HG03521 (cell line): ENCODE measurements at regions not wholly inside any gene's neighbourhood (a gene's known extent, or its start where the extent isn't known, plus 50 kb on each side); places are given as distances from the start of the nearest gene placed in this dataset.
"Not testable (repeated sequence)": the region's sequence is repeated elsewhere in the genome, so short reads cannot be mapped to it uniquely, and the experiment has no call there.

Experiments used
- ATAC-seq: cut with Tn5 transposase; IDR thresholded peaks from one replicate; pipeline ENCODE4 v1.9.1; 2021; ENCODE audit warnings: mild to moderate bottlenecking, moderate library complexity; ENCODE audit not compliant: unreplicated experiment

DNA sequence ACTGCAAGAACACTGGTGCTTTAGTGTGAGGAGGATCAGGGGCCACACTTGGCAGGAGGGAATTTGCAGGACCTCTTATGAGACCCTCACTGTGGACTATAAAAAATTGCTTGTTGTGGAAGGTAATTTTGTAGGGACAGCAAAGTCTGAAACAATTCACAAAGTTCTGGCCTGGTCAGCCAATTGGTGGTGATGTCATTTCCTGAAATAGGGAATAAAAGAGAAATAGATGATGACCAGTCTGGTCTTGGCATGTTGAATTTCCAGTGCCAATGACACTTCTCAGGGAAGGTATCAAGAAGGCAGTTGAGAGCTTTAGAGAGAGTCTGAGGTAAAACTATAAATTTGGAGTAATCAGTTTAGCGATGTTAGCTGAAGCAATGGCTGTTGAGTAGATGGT is 129.3 kb upstream of the LMNTD1 start:
- no peak for ATAC-seq

DNA sequence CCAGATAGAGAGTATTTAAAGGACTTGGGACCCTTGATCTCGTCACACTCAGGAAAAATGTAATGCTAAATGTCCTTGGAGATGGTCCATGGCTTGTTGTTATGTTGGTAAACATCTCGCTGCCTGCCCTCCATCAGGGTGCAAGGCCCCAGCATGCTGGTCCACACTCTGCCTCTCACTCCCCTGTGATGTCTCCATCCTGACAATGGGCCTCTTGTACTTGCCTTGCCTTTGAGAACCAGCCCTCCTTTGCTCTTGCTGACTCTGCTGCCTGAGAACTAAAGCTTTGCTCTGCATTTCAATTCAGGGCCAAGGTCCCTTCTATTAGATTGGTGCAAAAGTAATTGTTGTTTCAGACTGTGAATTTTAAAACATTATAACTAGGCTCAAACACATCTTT is 131.0 kb upstream of the LMNTD1 start:
- ATAC-seq, result no peak

DNA sequence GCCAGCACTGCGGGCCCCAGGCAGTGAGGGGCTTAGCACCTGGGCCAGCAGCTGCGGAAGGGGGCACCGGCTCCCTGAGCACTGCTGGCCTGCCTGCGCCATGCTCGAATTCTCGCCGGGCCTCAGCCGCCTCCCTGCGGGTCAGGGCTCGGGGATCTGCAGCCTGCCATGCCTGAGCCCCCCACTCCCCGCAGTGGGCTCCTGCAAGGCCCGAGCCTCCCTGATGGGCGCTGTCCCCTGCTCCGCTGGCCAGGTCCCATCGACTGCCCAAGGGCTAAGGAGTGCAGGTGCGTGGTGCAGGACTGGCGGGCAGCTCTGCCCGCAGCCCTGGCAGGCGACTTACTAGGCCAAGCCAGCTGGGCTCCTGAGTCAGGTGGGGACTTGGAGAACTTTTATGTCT is 133.3 kb upstream of the LMNTD1 start:
- ATAC-seq, result no peak

DNA sequence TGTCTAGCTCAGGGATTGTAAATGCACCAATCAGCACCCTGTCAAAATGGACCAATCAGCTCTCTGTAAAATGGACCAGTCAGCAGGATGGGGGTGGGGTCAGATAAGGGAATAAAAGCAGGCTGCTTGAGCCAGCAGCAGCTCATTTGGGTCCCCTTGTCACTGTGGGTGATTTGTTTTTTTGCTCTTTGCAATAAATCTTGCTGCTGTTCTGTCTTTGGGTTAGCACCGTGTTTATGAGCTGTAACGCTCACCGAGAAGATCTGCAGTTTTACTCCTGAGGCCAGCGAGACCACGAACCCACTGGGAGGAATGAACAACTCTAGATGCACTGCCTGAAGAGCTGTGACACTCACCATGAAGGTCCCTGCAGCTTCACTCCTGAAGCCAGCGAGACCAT is 134.1 kb upstream of the LMNTD1 start:
- no peak for ATAC-seq

DNA sequence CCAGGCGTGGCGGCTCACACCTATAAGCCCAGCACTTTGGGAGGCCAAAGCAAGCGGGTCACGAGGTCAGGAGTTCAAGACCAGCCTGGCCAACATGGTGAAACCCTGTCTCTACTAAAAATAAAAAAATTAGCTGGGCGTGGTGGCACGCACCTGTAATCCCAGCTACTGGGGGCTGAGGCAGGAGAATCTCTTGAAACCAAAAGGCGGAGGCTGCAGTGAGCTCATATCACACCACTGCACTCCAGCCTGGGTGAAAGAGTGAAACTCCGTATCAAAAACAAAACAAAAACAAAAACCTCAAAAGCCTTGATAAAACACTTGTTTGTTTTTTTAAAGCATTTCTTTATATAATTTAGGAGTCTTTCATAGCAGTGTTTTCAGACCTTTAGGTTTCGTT is 135.8 kb upstream of the LMNTD1 start:
- not testable (repeated sequence) for ATAC-seq

DNA sequence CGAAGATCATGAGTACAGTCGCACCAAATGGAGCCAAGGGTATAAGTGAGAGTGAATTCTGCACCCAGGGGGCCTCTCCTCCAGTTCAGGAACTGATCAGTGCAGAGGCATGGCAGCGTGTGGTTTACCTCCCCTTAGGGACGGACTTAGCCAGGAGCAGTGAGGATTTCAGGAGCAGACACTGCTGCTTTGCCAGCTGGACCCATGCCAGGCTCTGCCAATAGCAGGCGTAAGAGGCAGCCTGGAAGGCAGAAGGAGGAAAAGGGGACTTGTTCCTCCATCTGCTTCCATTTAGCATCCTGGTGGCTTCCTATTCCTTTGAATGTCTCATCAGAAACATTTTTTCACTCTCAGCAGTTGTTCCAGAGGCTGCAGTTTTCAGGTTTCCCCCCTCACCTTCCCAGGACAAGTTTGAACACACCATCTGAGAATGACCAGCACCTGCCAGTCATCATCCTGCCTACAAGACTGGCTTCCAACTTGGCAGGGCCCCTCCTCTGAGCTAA is 137.0 kb upstream of the LMNTD1 start:
- no peak for ATAC-seq

DNA sequence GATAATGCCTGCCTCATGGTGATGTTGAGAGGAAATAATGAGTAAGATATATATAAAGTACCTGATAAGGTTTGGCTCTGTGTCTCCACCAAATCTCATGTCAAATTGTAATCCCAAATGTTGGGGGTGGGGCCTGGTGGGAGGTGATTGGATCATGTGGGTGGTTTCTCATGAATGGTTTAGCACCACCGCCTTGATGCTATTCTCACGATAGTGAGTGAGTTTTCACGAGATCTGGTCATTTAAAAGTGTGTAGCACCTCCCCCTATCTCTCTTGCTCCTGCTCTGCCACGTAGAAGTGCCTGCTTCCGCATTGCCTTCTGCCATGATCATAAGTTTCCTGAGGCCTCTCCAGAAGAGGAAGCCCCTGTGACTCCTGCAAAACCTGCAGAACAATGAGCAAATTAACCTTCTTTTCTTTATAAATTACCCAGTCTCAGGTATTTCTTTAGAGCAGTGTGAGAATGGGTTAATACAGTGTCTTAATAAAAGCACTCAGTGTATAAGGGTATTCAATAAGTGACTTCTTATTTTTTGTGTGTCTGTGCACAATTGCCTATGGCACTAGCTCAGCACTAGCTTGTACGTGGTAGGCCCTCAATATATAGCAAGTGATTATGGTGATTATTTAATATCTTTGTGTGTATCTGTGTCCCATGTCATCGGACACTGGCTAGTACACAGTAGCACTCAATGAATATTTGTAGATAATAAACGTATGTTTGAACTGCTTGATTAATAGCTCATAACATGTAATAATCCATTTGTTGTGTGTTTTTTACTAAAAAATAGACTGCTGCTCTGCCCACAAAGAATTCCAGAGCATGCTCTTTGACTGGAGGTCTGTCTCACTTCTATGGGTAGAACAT is 138.1 kb upstream of the LMNTD1 start:
- ATAC-seq, result no peak

DNA sequence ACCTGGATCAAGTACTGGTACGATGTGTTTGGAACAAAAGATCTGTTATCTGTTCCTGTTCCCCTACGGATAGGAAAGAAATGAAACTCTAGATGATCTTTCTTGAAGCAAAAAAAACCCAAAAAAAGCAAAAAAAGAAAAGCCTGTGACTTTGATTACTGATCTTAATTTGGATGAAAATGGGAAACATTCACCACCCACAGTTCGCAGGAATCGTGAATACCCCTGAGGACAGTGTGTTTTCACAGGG is 138.7 kb upstream of the LMNTD1 start:
- no peak for ATAC-seq

DNA sequence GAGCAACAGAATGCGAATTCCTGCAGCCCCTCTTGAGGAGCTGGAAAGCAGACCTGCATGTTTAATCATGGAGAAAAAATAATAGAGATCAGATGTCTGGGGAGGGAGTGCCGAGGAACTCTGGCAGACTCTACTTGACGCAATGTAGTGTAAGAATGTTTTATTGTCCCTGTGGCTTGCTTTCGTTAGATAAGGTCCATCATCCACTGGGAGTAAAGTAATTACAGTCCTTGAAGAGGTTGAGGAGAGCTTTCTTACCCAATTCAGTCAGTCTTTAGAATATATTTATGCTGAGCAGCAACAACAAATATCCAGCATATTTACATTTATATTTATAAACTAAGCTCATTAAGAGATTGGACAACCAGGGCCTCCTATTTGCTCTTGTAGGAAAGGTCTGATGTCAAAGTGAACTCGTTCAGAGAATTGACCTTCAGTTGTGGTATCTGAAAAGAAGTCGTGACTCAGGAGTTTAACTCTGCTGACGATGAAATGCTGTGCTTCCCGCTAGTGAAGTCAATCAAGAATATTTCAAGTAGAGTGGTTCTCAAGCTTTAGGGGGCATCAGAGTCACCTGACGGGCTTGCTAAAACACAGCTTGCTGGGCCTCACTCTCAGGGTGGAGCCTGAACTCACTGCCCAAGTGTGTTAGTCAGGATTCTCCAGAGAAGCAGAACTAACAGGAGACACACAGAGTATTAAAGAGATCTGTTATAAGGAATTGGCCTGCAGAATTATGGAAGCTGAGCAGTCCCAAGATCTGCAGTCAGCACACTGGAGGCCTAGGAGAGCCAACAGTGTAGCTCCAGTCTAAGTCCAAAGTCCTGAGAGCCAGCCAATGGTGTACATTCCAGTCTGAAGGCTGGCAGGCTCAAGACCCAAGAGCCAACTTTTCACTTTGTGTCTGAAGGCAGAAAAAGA is 139.3 kb upstream of the LMNTD1 start:
- no peak for ATAC-seq

DNA sequence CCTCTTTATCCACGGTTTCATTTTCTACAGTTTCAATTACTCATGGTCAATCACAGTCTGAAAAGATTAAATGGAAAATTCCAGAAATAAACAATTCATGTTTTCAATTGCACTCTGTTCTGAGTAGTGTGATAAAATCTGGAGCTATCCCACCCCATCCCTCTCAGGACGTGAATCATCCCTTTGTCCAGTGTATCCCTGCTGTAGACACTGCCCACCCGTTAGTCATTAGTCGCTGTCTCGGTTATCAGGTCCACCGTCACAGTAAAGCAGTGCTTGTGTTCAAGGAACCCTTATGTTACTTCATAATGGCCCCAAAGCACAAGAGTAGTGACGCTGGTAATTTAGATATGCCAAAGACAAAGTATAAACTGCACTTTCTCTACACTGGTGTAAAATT is 141.0 kb upstream of the LMNTD1 start:
- ATAC-seq, result no peak

DNA sequence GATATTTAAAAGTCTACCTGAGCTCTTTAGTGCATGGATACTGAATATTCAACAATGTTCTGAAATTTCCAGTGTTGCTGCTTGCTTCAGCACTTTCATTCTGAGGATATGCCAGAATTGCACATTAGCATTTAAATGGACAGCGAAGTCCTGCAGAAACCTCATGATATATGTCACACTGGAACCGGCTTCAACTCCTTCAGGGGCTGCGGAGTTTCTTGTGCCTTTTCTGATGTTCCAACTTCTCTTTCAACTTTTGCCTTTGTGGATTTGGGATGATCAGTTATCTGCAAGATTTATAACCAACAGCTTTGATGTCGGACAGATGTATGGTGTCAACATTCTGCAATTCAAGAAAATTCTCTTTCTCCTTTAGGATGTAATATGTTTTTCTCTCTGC is 142.5 kb upstream of the LMNTD1 start:
- no peak for ATAC-seq

DNA sequence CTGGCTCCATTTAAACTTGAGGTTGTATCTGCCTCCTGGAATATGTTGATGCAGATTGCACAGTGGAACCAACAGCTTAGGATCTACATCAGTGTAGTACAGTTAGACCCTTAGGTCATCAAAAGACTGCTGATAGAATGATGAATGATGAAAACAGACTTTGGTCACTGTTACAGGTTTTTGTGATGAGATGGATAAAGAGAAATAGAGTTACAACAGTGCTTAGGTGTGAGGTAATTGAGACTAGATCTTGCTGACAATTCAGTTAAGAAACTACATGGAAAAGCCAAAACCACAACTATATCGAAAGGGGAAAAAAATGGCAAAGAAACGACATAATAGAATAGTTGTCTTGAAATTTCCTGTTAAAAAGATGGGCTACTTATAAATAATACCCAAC is 145.7 kb upstream of the LMNTD1 start:
- no peak for ATAC-seq

DNA sequence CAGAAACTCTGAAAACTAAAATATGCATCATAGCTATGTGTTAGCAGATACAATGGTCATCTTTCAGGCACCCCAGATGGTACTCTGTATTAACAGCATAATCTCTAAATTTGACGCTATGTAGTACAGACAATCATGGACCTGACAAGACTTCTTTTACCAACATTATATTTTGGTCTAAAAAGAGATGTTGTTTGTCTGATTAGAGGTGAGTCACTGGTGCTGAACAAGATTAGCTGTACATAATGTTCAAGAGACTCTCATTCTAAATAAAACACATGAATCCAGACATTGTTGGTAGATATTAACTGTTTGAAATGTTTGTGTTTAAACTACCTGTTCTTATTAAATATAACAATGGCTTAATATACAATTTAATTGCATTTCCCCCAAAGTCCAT is 146.4 kb upstream of the LMNTD1 start:
- ATAC-seq, result no peak

DNA sequence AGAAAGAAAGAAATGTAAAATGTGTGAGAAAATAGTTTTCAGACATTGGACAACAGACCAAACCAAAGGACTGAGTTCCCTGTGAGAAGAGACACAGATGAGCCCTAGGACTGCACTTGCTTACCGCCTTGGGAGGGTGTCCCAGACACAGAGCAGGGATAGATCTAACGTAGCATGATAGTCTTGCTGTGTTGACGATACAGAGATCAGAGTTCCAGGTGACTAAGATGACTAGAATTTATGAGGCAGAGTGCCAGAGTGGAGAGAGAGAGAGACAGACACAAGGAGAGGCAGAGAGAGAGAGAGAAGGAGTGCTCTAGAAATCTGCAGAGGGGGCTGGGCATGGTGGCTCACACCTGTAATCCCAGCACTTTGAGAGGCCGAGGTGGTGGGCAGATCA is 148.2 kb upstream of the LMNTD1 start:
- no peak for ATAC-seq

DNA sequence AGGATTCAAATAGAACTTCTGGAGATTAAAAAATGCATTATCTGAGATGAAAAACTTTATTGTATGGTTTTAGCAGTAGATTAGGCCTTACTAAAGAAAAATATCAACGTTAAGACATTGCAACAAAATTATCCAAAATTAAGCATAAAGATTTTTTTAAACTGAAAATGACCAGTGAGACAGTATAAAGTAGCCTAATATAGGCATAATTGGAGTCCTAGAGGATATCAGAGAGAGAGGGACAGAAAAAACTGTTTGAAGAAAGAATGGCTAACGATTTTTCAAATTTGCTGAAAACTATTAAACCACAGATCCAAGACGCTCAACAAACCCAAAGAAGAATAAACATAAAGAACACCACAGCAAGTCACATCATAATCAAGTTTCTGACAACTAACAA is 149.5 kb upstream of the LMNTD1 start:
- no peak for ATAC-seq

DNA sequence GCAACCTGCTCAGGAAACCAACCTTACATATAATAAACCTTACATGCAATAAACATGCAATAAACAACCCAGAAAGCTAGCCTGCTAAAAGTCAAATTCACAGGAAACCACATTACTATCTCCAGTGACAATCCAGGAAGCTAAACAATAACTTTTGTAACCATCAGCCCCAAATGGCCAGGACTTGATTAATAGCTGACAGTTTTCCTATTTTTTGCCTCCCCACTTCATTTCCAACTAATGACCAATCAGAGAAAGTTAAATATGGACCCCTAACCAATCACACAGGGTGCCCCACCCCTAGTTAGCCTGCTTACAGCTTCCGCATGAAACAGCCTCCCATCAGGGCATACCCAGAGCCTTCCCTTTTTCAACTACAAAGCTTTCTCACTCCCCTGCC is 152.2 kb upstream of the LMNTD1 start:
- no peak for ATAC-seq

DNA sequence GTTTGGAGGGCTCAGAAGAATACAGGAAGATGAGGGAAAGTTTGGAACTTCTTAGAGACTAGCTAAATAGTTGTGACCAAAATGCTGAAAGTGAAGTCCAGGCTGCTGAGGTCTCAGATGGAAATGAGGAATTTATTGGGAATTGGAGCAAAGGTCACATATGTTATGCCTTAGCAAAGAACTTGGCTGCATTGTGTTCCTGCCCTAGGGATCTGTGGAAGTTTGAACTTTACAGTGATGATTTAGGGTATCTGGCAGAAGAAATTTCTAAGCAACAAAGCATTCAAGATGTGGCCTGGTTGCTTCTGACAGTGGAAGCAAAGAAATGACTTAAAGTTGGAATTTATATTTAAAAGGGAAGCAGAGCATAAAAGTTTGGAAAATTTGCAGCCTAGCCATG is 153.6 kb upstream of the LMNTD1 start:
- not testable (repeated sequence) for ATAC-seq

DNA sequence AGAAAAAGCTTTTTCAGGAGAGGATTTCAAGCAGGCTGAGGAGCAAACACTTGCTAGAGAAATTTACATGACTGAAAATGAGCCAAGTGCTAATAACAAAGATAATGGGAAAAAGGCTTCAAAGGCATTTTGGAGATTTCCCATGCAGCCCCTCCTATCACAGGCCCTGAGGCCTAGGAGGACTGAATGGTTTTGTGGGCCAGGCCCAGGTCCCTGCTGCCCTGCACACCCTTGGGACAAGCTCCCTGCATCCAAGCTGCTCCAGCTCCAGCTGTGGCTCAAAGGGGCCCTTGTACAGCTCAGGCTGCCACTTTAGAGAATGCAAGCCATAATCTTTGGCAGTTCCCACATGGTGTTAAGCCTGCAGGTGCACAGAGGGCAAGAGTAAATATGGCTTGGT is 154.0 kb upstream of the LMNTD1 start:
- no peak for ATAC-seq

DNA sequence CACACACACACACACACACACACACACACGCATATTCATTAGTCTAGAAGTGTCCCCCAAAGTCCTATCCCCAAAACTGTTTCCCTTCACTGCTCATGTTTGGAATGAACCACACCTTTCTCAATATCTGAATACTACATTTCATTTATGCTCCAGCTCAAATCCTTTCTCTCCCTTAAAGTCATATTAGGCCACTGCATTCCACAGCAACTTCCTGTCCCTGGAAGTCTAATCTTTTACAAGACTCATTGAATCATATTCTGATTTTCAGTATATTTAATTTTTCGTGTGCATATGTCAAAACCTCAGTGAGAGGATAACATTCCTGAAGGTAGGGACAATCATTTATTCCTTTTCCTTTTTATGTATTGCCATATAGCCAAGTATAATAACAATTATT is 155.6 kb upstream of the LMNTD1 start:
- no peak for ATAC-seq

DNA sequence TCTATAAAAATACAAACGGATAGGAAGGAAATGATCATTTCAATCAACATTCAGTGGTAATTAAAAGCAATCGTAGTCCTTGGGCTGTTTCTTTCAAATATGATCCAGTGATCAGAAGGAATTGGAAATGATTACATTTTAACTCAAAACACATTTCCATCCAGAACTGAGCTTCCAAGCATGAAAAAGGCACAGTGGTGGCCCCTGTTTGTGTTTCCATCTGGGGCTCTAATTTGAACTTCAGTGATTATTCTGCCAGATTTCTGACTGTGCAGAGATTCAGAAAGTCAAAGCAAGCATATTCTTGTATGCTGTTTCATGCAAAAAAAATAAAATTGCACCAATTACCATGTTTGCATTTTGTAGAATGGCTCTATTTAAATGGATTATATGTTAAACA is 157.0 kb upstream of the LMNTD1 start:
- ATAC-seq, result no peak

DNA sequence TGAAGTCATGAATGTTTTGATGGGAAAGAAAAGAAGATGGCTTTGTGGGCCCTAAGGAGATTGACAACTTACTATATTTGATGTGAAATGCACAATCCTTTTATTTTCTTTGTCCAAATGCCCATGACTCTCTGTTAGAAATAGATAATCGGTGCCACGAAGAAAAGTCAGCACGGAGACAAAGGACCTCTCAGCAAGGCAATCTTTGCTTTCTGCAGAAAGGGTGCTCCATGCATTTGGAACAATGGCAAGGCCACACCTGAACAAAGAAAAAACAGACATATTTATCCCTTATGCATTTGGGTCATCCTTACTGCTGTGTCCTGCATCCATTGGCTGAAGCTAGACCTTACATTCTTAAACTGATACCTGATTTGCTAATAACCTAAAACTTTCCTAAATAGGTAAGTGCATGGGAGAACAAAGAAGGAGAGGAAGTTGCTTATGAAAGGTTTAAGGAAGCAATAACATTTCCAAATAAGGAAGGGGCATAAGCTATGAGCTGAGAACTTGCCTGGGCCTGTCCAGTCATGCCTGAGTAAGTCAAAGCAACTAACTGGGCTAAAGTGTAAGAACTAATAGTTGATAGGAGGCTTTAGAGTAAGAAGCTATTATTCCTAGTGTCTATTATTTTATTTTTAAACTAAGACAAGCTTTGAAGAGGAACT is 158.0 kb upstream of the LMNTD1 start:
- not testable (repeated sequence) for ATAC-seq

DNA sequence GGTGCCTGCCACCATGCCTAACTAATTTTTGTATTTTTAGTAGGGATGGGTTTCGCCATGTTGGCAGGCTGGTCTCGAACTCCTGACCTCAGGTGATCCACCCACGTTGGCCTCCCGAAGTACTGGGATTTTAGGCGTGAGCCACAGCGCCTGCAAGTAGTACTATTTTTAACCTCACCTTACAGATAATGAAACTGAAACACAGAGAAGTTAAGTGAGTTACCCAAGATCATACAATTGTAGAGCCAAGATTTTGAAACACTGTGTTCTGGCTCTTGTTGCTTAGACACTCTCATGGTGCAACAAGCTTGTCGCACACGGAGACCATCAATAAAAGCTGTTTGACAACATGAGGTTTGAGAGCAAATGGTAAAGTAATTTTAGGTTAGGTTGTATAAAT is 159.1 kb upstream of the LMNTD1 start:
- ATAC-seq, result no peak
